ENCODE measurements at regions not wholly inside any gene's neighbourhood (a gene's known extent, or its start where the extent isn't known, plus 50 kb on each side); places are given as distances from the start of the nearest gene placed in this dataset.

- no peak for DNase-seq (ENCODE audit: low spot score)
- no peak overlapping the region for H3K4me3 ChIP-seq
- no peak overlapping the region for H3K27ac ChIP-seq
- TF ChIP-seq, protein P1, sequence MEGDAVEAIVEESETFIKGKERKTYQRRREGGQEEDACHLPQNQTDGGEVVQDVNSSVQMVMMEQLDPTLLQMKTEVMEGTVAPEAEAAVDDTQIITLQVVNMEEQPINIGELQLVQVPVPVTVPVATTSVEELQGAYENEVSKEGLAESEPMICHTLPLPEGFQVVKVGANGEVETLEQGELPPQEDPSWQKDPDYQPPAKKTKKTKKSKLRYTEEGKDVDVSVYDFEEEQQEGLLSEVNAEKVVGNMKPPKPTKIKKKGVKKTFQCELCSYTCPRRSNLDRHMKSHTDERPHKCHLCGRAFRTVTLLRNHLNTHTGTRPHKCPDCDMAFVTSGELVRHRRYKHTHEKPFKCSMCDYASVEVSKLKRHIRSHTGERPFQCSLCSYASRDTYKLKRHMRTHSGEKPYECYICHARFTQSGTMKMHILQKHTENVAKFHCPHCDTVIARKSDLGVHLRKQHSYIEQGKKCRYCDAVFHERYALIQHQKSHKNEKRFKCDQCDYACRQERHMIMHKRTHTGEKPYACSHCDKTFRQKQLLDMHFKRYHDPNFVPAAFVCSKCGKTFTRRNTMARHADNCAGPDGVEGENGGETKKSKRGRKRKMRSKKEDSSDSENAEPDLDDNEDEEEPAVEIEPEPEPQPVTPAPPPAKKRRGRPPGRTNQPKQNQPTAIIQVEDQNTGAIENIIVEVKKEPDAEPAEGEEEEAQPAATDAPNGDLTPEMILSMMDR (IDR thresholded peaks at IDR 0.05): no peak
Measured at GRCh38 chr6:23731609-23732008, 394.4 kb upstream of the NRSN1 start.

DNA sequence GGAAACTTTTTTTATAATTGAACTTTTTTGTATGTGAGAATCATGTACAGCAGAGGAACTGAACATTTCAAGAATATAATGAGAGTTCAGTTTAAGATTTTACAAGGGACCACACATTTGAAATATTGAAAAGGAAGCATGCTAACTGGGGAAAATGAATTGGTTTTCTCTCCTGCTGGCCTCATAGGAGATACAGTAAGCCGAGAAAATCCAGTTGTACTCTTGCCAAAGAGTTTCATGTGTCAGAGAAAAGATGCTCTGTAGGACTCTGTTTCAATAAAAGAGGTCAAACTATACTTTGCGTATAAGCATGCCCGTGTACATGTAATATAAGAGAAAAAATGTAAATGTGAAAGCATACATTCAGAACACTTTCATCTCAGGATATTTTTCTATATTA is 393.5 kb upstream of the NRSN1 start:
- DNase-seq (ENCODE audit: low spot score): no peak
- no peak overlapping the region for H3K4me3 ChIP-seq
- no peak overlapping the region for H3K27ac ChIP-seq
- TF ChIP-seq, protein P1 (IDR thresholded peaks at IDR 0.05): no peak

DNA sequence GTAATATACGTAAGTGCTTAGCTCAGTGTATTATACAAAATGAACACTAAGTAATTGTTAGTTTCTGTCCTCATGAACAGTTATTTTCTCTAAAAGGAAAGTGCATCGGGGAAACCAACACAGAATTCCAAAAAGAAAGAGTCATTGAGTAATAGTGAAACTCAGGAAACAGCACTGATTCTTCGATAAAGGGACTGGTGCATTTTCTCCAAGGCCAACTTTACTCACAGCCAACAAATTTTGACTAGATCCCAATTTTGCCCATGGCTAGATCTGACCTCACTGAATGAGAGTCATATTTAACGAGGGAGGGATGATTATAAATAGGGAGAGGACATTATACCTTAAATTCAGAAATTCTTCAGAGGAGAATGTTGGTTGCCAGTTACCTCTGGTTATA is 390.9 kb upstream of the NRSN1 start:
- DNase-seq (ENCODE audit: low spot score): no peak
- H3K27ac ChIP-seq: no peak overlapping the region
- no peak overlapping the region for H3K4me3 ChIP-seq
- TF ChIP-seq, protein P1 (IDR thresholded peaks at IDR 0.05): no peak

- TF ChIP-seq, protein P1 (IDR thresholded peaks at IDR 0.05): no peak
- Histone ChIP-seq H3K4me3 (no peak overlapping the region), H3K27ac (no peak overlapping the region)
- DNase-seq (ENCODE audit: low spot score): no peak
Measured at GRCh38 chr6:23736577-23736976, 389.4 kb upstream of the NRSN1 start.

- H3K27ac ChIP-seq: no peak overlapping the region
- TF ChIP-seq, protein P1 (IDR thresholded peaks at IDR 0.05): no peak
- no peak for DNase-seq (ENCODE audit: low spot score)
- no peak overlapping the region for H3K4me3 ChIP-seq
Measured at GRCh38 chr6:23747239-23747638, 378.8 kb upstream of the NRSN1 start.

- TF ChIP-seq, protein P1 (IDR thresholded peaks at IDR 0.05): no peak
- H3K4me3 ChIP-seq: no peak overlapping the region
Measured at GRCh38 chr6:23752414-23752813, 373.6 kb upstream of the NRSN1 start.

GRCh38 chr6:23754197-23754596 is 371.8 kb upstream of the NRSN1 start:
- Histone ChIP-seq H3K27ac (no peak overlapping the region), H3K4me3 (no peak overlapping the region)
- TF ChIP-seq, protein P1 (IDR thresholded peaks at IDR 0.05): no peak
- DNase-seq (ENCODE audit: low spot score): no peak

More at GRCh38 chr6:23752414-23752813, 373.6 kb upstream of the NRSN1 start:
- no peak for DNase-seq (ENCODE audit: low spot score)
- H3K27ac ChIP-seq: no peak overlapping the region

Data from coronary artery (tissue), 2 donors.